GM18867 (cell line): ENCODE measurements at regions not wholly inside any gene's neighbourhood (a gene's known extent, or its start where the extent isn't known, plus 50 kb on each side); places are given as distances from the start of the nearest gene placed in this dataset.

Source experiments
- ATAC-seq: cut with Tn5 transposase; IDR thresholded peaks from one replicate; pipeline ENCODE4 v1.9.1; 2021; ENCODE audit warnings: mild to moderate bottlenecking, moderate library complexity; ENCODE audit not compliant: unreplicated experiment

DNA sequence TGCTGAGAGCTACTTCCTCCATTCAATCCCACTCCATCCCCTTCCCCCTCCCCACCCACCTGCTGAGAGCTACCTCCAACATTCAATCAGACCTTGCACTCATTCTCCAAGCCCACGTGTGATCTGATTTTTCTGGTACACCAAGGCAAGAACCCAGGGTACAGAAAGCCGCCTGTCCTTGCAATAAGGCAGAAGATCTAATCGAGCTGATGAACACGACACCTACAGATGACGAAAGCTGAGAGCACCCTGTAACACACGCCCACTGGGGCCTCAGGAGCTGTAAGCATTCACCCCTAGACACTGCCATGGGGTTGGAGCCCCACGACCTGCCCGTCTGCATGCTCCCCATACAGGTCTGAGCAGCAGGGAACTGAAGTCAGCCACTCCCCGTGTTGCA, 58.3 kb downstream of the TRIML1 start:
- no peak for ATAC-seq

DNA sequence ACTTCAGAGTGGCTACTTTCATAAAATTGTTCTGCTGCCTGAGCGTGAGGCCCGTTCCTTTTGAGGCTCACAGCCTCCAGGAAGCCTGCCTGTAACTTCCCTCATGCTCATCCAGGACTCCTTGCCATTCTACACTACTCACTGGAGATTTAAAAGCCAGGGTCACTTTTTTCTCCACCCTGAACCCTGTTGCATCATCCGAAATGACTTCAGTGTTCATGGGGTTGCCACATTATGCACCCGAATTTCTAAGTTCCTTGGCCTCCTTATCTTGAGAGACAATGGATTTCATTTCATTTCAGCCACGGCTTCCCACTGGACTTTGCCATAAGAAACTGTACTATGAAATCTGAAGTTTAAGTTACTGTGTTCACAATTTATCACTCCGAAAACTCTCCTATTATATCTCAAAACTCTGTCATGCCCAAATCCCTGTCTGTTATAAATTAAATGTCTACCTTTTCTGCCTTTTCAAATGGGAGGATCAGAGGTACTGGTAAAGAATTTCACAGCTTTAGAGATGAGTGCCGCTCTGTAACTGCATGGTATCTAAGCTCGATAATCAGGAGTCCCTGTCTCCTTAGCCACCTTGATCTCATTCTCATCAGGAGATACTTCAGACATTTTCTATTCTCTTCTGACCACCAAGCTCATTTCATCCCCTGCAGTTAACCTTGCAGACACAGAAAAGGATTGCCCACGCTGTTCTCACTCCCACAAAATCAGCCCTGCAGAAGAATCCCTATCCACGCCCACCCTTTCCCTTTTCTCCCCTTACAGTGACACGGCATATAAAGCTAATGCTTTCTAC, 59.9 kb downstream of the TRIML1 start:
- no peak for ATAC-seq

DNA sequence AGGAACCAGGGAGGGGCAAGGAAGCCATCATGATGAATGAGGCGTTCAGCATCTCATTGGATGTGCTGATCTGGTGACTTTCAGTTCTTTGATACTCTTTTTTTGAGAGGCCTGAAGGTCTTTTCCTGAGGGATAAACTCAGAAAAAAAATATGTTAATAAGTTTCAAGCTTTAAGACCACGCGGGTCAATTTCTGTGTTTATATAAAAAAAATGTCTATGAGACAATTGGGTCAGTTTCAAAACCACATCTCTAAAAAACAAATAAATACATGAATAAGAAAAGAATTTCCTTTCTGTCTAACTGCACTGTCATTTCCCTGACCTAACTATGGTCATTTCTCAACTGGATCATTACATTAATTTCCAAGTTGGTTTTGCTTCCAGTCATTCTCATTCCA, 62.6 kb downstream of the TRIML1 start:
- ATAC-seq = no peak

DNA sequence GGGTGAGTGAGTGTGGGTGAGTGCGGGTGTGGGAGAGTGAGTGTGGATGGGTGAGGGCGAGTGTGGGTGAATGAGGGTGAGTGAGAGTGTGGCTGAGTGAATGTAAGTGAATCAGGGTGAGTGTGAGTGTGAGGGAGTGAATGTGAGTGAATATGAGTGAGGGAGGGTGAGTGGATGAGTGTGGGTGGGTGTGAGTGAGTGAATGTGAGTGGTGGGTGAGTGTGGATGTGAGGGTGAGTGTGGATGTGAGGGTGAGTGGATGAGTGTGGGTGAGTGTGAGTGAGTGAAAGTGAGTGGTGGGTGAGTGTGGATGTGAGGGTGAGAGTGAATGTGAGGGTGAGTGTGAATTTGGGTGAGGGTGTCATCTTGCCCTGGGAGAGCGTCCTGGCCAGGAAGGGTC, 67.5 kb downstream of the TRIML1 start:
- ATAC-seq = no peak

DNA sequence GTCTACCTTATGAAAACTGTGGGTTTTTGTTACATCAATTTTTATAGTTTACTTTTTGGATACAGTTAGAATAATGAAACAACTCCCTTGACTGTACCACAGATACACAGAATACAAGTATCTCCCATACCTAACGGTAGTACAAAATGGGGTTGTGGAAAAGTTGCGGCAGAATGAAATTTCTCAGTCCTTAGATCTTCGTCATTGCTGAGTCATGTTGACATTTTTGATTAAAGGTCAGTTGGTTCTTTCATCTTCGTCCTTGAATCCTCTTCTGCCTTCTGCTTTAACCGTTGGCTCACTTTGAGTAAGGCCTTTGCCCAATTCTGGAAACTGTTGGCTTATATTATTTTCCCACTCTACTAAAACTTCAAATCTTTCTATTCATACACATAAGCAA, 75.6 kb downstream of the TRIML1 start:
- ATAC-seq = no peak

DNA sequence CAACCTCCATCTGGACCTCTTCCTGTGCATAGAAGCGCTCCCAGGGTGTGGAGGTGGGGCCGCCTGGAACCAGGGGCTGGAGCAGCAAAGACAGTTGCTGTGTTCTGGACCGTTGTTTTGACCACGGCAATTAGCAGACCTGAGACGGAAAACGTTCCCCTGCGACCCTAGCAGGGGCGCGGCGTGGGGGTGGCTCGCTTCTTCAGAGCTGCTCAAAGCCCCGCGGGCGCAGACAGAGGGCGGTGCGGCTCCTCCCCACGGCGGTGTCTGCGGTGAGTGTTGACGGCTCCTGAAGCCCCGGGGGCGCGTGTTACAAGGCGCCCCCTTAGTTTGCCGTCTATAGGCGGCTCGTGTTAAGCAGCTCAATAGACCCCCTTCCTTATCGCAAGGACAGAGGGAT, 79.2 kb downstream of the TRIML1 start:
- no peak for ATAC-seq

DNA sequence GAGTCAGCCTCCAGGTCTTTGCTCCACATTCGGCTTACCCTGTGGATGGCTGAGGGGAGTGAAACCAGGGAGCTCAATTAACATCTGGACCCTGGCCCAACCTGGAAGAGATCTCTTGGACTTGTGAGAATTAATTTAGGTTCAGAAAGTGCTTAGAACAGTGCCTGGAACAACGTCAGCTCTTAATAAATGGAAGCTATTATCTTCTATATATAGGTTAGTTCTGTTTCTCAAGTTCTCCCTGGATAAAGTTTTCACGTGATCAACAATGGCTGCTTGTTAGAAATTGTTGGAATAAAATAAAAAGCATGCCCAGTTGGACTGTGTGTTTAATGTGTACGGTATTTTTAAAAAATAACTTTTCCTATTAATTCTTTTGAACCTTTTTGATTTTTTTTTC, 80.8 kb downstream of the TRIML1 start:
- ATAC-seq = no peak

DNA sequence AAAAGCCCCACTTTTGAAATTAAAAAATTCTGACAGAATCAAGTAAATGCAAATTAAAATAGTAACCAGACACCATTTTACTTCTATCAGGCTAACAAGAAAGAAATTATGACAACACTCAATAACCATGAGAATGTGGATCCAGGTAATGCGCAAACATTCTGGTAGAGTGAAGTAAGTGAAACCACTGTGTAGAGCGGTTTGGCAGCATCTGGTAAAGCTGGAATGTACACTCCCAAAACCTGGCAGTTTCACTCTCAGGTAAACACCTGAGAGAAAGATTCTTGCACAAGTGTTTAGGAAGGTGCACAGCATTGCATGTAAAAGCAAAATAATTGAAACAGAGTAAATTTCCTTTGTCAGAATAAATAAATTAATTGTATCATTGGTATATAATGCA, 81.8 kb downstream of the TRIML1 start:
- ATAC-seq = no peak

DNA sequence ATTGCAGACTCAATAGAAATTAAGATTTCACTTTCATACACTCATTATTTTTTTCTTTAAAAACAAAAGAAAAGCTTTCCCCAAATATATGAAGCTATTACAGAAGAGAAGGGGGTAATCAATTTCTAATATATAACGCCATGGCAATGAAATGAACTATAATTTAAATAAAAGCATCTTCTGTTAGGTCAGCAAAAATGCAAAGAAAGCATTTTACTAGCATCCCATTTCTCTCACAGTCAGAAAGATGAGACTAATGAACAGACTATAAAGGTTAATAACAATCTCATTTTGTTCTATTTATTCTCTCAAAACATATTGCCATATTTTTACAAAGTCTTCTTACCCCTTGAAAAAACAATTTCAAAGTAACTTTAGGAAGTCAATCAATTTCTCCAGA, 89.0 kb downstream of the TRIML1 start:
- ATAC-seq = no peak

DNA sequence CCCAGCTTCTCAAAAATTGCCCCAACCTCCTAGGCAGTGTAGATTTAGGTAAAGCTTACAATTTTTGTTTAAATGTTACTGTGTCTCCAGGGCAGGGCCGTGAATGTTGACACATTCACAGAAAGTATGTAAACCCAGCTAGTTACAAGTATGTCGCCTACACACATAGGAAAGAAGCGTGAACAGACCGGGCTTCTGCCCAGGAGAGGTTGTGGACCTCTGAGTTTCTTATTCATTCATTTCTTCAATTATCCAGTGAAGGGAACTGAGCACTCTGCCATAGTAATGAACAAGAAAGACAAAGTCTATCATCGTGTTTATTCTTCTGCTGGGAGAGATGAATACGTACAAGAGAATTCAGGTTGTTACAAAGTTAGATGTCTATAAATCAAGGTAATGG, 93.2 kb downstream of the TRIML1 start:
- no peak for ATAC-seq

DNA sequence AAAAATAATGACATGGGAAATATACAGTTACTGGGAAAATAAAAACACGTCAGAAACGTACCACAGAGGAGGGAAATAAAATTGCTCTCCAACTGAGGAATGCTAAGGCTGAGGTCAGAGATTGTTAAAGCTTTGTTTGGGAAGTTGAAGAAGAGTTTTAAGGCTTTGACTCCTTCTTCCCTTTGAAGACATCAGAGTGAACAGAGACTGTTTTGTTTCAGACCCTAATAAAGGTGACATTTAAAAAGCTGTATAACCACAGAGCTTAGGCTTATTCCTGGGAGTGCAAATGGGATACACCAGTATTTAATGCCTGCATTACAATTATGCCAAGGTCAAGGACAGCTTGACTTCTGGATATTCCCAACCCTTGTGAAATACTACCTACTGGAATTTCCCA, 102.8 kb downstream of the TRIML1 start:
- ATAC-seq = no peak

DNA sequence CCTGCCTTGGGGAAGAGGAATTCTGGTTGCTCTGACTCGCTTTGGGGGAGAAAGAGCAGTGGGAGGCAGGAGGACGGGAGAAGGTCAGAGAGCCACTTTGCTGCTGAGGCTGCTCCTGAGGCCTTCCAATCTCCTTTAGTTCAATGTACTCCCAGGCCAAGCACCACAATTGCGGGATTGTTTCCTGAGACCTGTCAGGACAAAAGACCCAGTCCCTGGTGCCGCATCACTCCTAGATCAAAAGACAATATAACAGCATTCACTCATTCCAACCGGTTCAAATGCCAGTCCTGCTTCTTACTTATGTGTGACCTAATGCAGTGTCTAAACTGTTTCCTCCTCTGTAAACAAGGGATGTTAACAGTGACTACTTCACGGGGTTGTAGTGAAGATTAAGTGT, 106.4 kb downstream of the TRIML1 start:
- ATAC-seq = no peak

DNA sequence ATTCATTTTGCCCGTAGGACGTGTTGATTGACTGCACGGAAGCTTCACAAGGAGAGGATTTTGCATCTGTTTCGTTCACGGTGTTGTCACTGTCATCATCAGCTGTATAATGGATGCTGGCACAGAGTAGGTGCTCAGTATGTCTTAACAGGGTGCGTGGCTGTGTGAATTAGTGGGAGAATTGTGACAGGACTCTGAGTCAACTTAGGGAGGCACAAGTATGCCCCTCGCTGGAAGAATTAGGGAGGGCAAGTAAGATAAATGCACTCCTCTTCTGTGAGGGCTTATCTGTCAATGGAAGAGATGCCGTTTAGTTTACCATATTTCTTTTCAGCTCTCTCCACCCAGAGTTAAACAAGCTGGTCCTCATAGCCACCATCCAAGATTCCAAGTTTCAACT, 107.2 kb downstream of the TRIML1 start:
- ATAC-seq = no peak

DNA sequence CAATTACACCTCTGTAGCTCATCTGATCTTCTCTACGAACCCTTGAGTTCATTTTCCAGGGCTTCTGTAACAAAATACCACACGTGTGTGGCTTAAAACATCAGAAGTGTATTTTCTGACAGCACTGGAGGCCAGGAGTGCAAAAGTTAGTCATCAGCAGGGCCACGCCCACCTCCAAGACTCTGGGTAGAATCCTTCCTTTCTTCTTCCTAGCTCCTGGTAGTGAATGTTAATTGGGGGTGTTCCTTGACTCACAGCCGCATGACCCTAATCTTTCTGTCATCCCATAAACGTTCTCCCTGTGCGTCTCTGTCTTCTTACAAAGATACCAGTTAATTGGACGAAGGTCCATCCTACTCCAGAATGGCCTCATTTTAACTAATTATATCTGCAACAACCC, 115.0 kb downstream of the TRIML1 start:
- ATAC-seq = no peak

DNA sequence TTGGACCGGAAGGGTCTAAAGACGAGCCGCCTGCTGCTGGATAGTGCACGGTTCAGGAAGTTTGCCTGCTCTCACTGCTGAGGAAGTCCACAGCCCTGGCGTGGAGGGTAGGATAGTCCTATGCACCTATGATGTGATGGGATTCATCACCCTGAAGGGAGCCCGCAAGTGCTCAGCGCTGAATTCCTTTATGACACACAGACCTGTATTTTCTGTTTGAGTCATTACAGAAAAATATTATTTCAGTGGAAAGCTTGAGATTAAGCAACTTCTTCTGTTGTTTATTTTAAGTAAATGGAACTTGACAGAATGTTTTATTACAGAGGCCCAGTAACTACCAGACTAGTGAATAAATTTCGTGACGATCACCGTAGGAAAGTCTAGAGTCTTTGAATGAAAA, 123.2 kb downstream of the TRIML1 start:
- ATAC-seq = no peak

DNA sequence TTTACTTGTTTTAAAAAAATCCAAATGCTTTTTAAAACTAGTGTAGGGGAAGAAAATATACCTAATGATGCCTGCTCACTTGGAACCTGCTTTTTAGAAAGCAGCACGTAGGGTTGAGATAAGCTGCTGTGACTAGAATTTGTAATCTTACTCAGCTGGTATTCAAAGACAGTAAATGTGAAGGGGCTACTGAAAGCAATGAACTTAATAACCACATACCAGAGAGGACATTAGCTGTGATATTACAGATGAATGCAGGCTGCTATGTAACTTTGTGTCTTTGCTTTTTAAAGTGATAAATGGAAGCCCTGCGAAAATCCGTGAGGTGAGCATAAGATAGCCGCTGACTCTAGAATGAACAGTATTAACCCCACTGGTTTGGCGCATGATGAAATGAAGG, 124.1 kb downstream of the TRIML1 start:
- ATAC-seq = no peak

DNA sequence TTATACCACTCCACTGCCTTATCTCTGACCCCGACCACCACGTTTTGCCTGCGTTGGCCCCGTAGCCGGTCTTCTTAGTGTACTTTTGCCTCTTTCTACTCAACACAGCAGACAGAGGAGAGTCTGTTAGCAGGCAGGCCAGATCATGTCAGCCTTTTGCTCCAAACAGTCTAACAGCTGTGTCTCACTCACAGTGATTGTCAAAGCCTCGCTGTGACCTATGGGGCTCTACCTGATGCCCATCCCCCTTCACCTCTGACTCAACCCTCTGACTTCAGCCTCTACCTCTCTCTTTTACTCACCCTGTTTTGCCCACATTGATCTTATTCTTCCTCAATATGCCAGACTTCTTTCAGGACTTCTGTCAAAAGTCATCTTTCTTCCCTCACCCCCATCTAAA, 127.1 kb downstream of the TRIML1 start:
- ATAC-seq = no peak

DNA sequence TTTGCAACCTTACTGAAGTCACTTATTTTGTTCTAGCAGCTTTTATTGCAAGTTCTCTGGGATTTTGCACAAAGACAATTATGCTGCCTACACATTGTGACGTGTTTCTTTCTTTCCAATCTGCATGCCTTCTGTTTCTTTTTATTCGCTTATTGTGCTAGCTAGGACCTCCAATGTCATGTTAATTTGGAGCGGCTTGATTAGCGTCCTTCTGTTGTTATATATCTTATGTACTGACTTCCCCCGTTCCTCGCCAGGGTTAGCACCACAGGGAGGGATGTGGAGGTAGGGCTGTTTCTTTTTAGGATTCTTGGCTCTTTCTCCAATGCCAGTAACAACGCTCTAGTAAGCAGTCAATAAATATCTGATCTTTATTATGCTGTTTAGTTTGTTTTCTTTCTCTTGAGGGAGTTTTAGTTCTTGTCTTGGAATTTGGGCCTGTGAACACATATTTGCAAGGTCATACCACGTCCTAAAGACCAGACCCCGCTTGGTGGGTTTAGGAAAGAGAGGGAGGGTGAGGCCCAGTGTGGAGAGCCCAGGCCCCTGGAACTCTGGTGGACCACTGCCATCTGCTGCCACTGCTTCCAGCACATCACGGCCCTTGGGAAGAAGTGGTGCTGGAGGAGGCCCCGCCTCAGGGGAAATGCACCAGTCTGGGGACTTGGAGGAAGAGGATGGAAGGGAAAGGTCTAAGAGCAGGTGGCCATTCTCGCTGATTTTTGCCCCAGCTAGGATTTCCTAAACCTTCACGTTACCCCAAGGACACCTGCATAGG, 129.1 kb downstream of the TRIML1 start:
- no peak for ATAC-seq

DNA sequence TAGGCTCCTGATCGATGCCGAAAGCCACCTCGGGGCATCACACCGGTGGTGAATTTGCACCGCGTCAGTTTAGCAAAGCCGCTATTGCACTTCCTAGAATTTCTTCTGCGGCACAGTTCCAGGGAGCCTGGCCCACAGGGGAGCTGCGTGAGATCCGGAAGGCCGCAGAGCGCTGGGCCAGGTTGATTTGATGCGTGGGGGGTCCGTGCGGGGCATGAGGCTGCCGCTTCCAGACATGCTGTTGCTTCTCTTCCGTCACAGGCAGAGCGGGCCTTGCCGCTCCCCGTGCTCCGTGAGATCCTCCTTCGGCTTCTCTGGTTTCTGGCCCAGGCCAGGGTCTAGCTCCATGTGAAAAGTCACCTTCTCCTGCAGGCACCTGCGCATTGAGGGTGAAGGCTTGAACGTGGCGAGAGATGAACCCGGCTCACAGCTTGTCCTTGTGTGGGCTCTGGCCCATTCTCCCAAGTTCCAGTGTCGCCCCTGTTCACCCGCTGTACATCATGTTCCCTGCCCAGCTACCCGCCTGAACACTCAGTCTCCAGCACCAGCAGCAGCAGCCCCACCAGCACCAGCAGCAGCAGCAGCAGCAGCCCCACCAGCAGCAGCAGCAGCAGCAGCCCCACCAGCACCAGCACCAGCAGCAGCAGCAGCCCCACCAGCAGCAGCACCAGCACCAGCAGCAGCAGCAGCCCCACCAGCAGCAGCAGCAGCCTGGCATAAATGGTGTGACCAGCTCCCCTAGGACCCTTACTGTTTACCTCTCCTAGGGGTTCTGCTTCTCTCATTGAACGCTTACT, 131.2 kb downstream of the TRIML1 start:
- ATAC-seq = no peak

DNA sequence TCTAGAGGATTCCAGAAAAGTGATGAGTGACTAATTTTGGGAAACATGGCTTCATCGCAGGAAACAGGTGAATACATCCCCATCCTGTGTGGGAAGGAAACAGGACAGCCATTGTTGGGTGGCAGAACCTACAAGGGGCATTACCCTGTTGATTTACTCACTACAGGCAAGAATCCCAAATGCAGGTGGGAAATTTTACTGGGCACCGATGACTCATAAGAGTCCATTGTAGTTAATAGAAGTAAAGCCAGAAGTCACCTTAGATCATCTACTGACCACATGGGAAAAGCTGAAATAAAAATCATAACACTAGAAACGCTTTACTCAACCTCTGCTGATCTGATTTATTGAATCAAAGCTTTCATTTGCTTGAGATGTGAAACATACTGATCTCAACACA, 136.4 kb downstream of the TRIML1 start:
- no peak for ATAC-seq

DNA sequence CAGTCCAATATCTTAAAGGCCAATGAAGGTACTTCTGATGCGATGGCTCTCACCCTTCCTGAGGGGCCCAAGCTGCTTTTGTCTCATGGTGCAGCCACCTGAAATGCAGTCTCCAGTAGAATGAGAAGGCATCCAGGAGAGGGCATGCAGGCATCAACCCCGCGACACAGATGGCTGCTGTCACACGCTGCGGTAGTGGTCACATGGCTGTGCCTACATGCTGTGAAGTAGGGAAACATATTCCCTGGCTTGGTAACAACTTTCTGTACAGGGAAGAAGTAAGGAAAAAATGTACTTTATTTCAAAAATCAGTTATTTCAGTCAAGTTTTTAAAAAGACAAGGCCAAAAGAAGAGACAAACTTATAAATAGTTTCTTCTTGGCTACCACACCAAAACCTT, 139.9 kb downstream of the TRIML1 start:
- no peak for ATAC-seq
